Midbrain (tissue), 1 donor: ENCODE measurements at regions not wholly inside any gene's neighbourhood (a gene's known extent, or its start where the extent isn't known, plus 50 kb on each side); places are given as distances from the start of the nearest gene placed in this dataset.

Experiments
- DNase-seq: peaks from one replicate; lab custom pipeline; 2025; lab: John Stamatoyannopoulos, UW

GRCh38 chr14:34041220-34041619 lies 90.3 kb upstream of the EGLN3 start:
- no peak for DNase-seq

- DNase-seq, result no peak
Observed at GRCh38 chr14:34040766-34041165, 89.9 kb upstream of the EGLN3 start.

- no peak for DNase-seq
Observed at GRCh38 chr14:34039428-34040047, 88.7 kb upstream of the EGLN3 start.

GRCh38 chr14:34038358-34039057 lies 87.6 kb upstream of the EGLN3 start:
- DNase-seq, result no peak

GRCh38 chr14:34036319-34036766 lies 85.5 kb upstream of the EGLN3 start:
- DNase-seq, result no peak

- DNase-seq, result no peak
Observed at GRCh38 chr14:34035934-34036250, 85.0 kb upstream of the EGLN3 start.

GRCh38 chr14:34035177-34035933 lies 84.5 kb upstream of the EGLN3 start:
- no peak for DNase-seq

GRCh38 chr14:34034447-34035176 lies 83.7 kb upstream of the EGLN3 start:
- no peak for DNase-seq

- no peak for DNase-seq
Observed at GRCh38 chr14:34032720-34033119, 81.8 kb upstream of the EGLN3 start.

- DNase-seq, result peak; percentile 13
Observed at GRCh38 chr14:34030864-34031263, 80.0 kb upstream of the EGLN3 start.

GRCh38 chr14:34029921-34030334 lies 79.1 kb upstream of the EGLN3 start:
- no peak for DNase-seq

GRCh38 chr14:34027990-34028495 lies 77.2 kb upstream of the EGLN3 start:
- DNase-seq, result no peak

- DNase-seq, result no peak
Observed at GRCh38 chr14:34027130-34027989, 76.5 kb upstream of the EGLN3 start.

GRCh38 chr14:34025325-34026017 lies 74.6 kb upstream of the EGLN3 start:
- DNase-seq, result no peak

GRCh38 chr14:34024768-34025144 lies 73.9 kb upstream of the EGLN3 start:
- DNase-seq, result no peak

GRCh38 chr14:34023824-34024767 lies 73.2 kb upstream of the EGLN3 start:
- DNase-seq, result no peak

- DNase-seq, result no peak
Observed at GRCh38 chr14:34021096-34021495, 70.2 kb upstream of the EGLN3 start.

- no peak for DNase-seq
Observed at GRCh38 chr14:34020014-34020413, 69.1 kb upstream of the EGLN3 start.

- DNase-seq, result peak; percentile 54
Observed at GRCh38 chr14:34018564-34019244, 67.8 kb upstream of the EGLN3 start.
